Peyer's patch (tissue), 4 donors: ENCODE measurements at regions not wholly inside any gene's neighbourhood (a gene's known extent, or its start where the extent isn't known, plus 50 kb on each side); places are given as distances from the start of the nearest gene placed in this dataset.

Source experiments
- POLR2A ChIP-seq, 2 donors: fragments of 450-650 bp; IDR thresholded peaks; one replicate each; pipeline ENCODE4 v1.5.1; 2017; ENCODE audit warnings: antibody characterized with exemption in 2 of 2, mild to moderate bottlenecking in 2 of 2, moderate library complexity in 2 of 2
- TF ChIP-seq, protein P1 (sequence below), 6 experiments: fragments of 450-650 bp in 4 of 6; fragments of 200-600 bp in 2 of 6; sonication (generic) in 1 of 6; IDR thresholded peaks; one replicate each; pipeline ENCODE4 v1.5.1; 2017 to 2019; ENCODE audit warnings: antibody characterized with exemption in 6 of 6, mild to moderate bottlenecking in 3 of 6, moderate library complexity in 1 of 6

GRCh38 chr18:29153091-29153490, 976.2 kb upstream of the CDH2 start:
- TF ChIP-seq, protein P1, sequence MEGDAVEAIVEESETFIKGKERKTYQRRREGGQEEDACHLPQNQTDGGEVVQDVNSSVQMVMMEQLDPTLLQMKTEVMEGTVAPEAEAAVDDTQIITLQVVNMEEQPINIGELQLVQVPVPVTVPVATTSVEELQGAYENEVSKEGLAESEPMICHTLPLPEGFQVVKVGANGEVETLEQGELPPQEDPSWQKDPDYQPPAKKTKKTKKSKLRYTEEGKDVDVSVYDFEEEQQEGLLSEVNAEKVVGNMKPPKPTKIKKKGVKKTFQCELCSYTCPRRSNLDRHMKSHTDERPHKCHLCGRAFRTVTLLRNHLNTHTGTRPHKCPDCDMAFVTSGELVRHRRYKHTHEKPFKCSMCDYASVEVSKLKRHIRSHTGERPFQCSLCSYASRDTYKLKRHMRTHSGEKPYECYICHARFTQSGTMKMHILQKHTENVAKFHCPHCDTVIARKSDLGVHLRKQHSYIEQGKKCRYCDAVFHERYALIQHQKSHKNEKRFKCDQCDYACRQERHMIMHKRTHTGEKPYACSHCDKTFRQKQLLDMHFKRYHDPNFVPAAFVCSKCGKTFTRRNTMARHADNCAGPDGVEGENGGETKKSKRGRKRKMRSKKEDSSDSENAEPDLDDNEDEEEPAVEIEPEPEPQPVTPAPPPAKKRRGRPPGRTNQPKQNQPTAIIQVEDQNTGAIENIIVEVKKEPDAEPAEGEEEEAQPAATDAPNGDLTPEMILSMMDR (IDR thresholded peaks at IDR 0.05): no peak
- TF ChIP-seq POLR2A (IDR thresholded peaks at IDR 0.05): no peak
